ENCODE measurements at regions not wholly inside any gene's neighbourhood (a gene's known extent, or its start where the extent isn't known, plus 50 kb on each side); places are given as distances from the start of the nearest gene placed in this dataset.

- Histone ChIP-seq H3K4me1 (ENCODE audit: control insufficient read depth in 1 of 2, insufficient read depth in 2 of 2, low read length in 2 of 2) (no peaks in the 10 kb centered on the region), H3K79me2 (ENCODE audit: control insufficient read depth, insufficient read depth, low read length, poor library complexity) (no peaks in the 10 kb centered on the region), H3K27me3 (ENCODE audit: insufficient read depth, low read length) (no peaks in the 10 kb centered on the region), H3K27ac (ENCODE audit: low read depth, low read length) (no peak overlapping the region), H4K8ac (ENCODE audit: low read depth, low read length) (no peak overlapping the region), H3K9ac (ENCODE audit: low read length) (no peak overlapping the region), H2AFZ (ENCODE audit: insufficient read depth, low read length, poor library complexity) (no peak overlapping the region), H4K91ac (ENCODE audit: low read depth, low read length) (no peak overlapping the region), H3K79me1 (ENCODE audit: low read length) (no peaks in the 10 kb centered on the region), H3K4me2 (ENCODE audit: low read length) (no peak overlapping the region), H3K4ac (ENCODE audit: low read depth, low read length) (no peak overlapping the region), H3K36me3 (ENCODE audit: control insufficient read depth in 1 of 2, insufficient read depth in 2 of 2, low read length in 2 of 2) (no peaks in the 10 kb centered on the region), H2BK120ac (ENCODE audit: insufficient read depth, low read length, poor library complexity) (no peak overlapping the region), H3K9me3 (ENCODE audit: insufficient read depth, low read depth, low read length) (no peaks in the 10 kb centered on the region), H3K23ac (ENCODE audit: low read length) (no peak overlapping the region), H2BK12ac (ENCODE audit: low read length) (no peak overlapping the region), H3K4me3 (ENCODE audit: low read depth, low read length) (no peak overlapping the region), H3K14ac (ENCODE audit: low read length) (no peak overlapping the region), H3K18ac (ENCODE audit: low read length) (no peak overlapping the region), H2AK5ac (ENCODE audit: low read length) (no peak overlapping the region), H2BK5ac (ENCODE audit: low read depth, low read length, poor library complexity) (no peak overlapping the region), H4K12ac (ENCODE audit: low read depth, low read length) (no peak overlapping the region)
- no CpG with 5 or more reads among the region's 2 CpGs for WGBS (ENCODE audit: extremely low coverage, insufficient coverage, insufficient read length)
- no peak for DNase-seq
These were observed 1135.1 kb downstream of the TUSC7 start for GRCh38 chr3:117844676-117845075.

- Histone ChIP-seq H3K23ac (ENCODE audit: low read length) (no peak overlapping the region), H3K18ac (ENCODE audit: low read length) (no peak overlapping the region), H3K27me3 (ENCODE audit: insufficient read depth, low read length) (no peaks in the 10 kb centered on the region), H3K79me1 (ENCODE audit: low read length) (no peaks in the 10 kb centered on the region), H2AFZ (ENCODE audit: insufficient read depth, low read length, poor library complexity) (no peak overlapping the region), H4K91ac (ENCODE audit: low read depth, low read length) (no peak overlapping the region), H2BK5ac (ENCODE audit: low read depth, low read length, poor library complexity) (no peak overlapping the region), H2BK12ac (ENCODE audit: low read length) (no peak overlapping the region), H2BK120ac (ENCODE audit: insufficient read depth, low read length, poor library complexity) (no peak overlapping the region), H3K4me1 (ENCODE audit: control insufficient read depth in 1 of 2, insufficient read depth in 2 of 2, low read length in 2 of 2) (no peaks in the 10 kb centered on the region), H3K79me2 (ENCODE audit: control insufficient read depth, insufficient read depth, low read length, poor library complexity) (no peaks in the 10 kb centered on the region), H4K12ac (ENCODE audit: low read depth, low read length) (no peak overlapping the region), H2AK5ac (ENCODE audit: low read length) (no peak overlapping the region), H3K9ac (ENCODE audit: low read length) (no peak overlapping the region), H3K9me3 (ENCODE audit: insufficient read depth, low read depth, low read length) (no peaks in the 10 kb centered on the region), H3K4ac (ENCODE audit: low read depth, low read length) (no peak overlapping the region), H3K27ac (ENCODE audit: low read depth, low read length) (no peak overlapping the region), H3K36me3 (ENCODE audit: control insufficient read depth in 1 of 2, insufficient read depth in 2 of 2, low read length in 2 of 2) (no peaks in the 10 kb centered on the region), H3K4me3 (ENCODE audit: low read depth, low read length) (no peak overlapping the region), H3K4me2 (ENCODE audit: low read length) (no peak overlapping the region), H3K14ac (ENCODE audit: low read length) (no peak overlapping the region), H4K8ac (ENCODE audit: low read depth, low read length) (no peak overlapping the region)
- no CpG with 5 or more reads among the region's 1 CpG for WGBS (ENCODE audit: extremely low coverage, insufficient coverage, insufficient read length)
- DNase-seq, result no peak
These were observed 1136.7 kb downstream of the TUSC7 start for GRCh38 chr3:117846238-117846637.

- Histone ChIP-seq H3K18ac (ENCODE audit: low read length) (no peak overlapping the region), H4K91ac (ENCODE audit: low read depth, low read length) (no peak overlapping the region), H2AFZ (ENCODE audit: insufficient read depth, low read length, poor library complexity) (no peak overlapping the region), H3K79me2 (ENCODE audit: control insufficient read depth, insufficient read depth, low read length, poor library complexity) (no peaks in the 10 kb centered on the region), H3K9me3 (ENCODE audit: insufficient read depth, low read depth, low read length) (no peaks in the 10 kb centered on the region), H3K23ac (ENCODE audit: low read length) (no peak overlapping the region), H3K27ac (ENCODE audit: low read depth, low read length) (no peak overlapping the region), H3K4me2 (ENCODE audit: low read length) (no peak overlapping the region), H2BK5ac (ENCODE audit: low read depth, low read length, poor library complexity) (no peak overlapping the region), H2BK120ac (ENCODE audit: insufficient read depth, low read length, poor library complexity) (no peak overlapping the region), H4K12ac (ENCODE audit: low read depth, low read length) (no peak overlapping the region), H3K9ac (ENCODE audit: low read length) (no peak overlapping the region), H3K4me1 (ENCODE audit: control insufficient read depth in 1 of 2, insufficient read depth in 2 of 2, low read length in 2 of 2) (no peaks in the 10 kb centered on the region), H3K4ac (ENCODE audit: low read depth, low read length) (no peak overlapping the region), H3K4me3 (ENCODE audit: low read depth, low read length) (no peak overlapping the region), H2AK5ac (ENCODE audit: low read length) (no peak overlapping the region), H3K27me3 (ENCODE audit: insufficient read depth, low read length) (no peaks in the 10 kb centered on the region), H4K8ac (ENCODE audit: low read depth, low read length) (no peak overlapping the region), H2BK12ac (ENCODE audit: low read length) (no peak overlapping the region), H3K36me3 (ENCODE audit: control insufficient read depth in 1 of 2, insufficient read depth in 2 of 2, low read length in 2 of 2) (no peaks in the 10 kb centered on the region), H3K14ac (ENCODE audit: low read length) (no peak overlapping the region), H3K79me1 (ENCODE audit: low read length) (no peaks in the 10 kb centered on the region)
- DNase-seq, result no peak
These were observed 1139.0 kb downstream of the TUSC7 start for GRCh38 chr3:117848606-117849005.

- no peak overlapping the region for H2AK5ac ChIP-seq (ENCODE audit: low read length)
- no peak overlapping the region for H4K8ac ChIP-seq (ENCODE audit: low read depth, low read length)
- no CpG with 5 or more reads among the region's 5 CpGs for WGBS (ENCODE audit: extremely low coverage, insufficient coverage, insufficient read length)
- no peak overlapping the region for H3K4ac ChIP-seq (ENCODE audit: low read depth, low read length)
- H2AFZ ChIP-seq (ENCODE audit: insufficient read depth, low read length, poor library complexity), result no peak overlapping the region
- no peak overlapping the region for H3K9ac ChIP-seq (ENCODE audit: low read length)
- no peaks in the 10 kb centered on the region for H3K79me1 ChIP-seq (ENCODE audit: low read length)
- no peaks in the 10 kb centered on the region for H3K27me3 ChIP-seq (ENCODE audit: insufficient read depth, low read length)
- no peak overlapping the region for H2BK12ac ChIP-seq (ENCODE audit: low read length)
- H4K91ac ChIP-seq (ENCODE audit: low read depth, low read length), result no peak overlapping the region
- no peaks in the 10 kb centered on the region for H3K9me3 ChIP-seq (ENCODE audit: insufficient read depth, low read depth, low read length)
- no peak overlapping the region for H3K4me2 ChIP-seq (ENCODE audit: low read length)
- no peak overlapping the region for H3K14ac ChIP-seq (ENCODE audit: low read length)
- no peak overlapping the region for H2BK5ac ChIP-seq (ENCODE audit: low read depth, low read length, poor library complexity)
- DNase-seq, result no peak
- H3K36me3 ChIP-seq (ENCODE audit: control insufficient read depth in 1 of 2, insufficient read depth in 2 of 2, low read length in 2 of 2), result no peaks in the 10 kb centered on the region
- no peaks in the 10 kb centered on the region for H3K4me1 ChIP-seq (ENCODE audit: control insufficient read depth in 1 of 2, insufficient read depth in 2 of 2, low read length in 2 of 2)
- no peaks in the 10 kb centered on the region for H3K79me2 ChIP-seq (ENCODE audit: control insufficient read depth, insufficient read depth, low read length, poor library complexity)
- H3K4me3 ChIP-seq (ENCODE audit: low read depth, low read length), result no peak overlapping the region
- H4K12ac ChIP-seq (ENCODE audit: low read depth, low read length), result no peak overlapping the region
- no peak overlapping the region for H3K18ac ChIP-seq (ENCODE audit: low read length)
- no peak overlapping the region for H3K27ac ChIP-seq (ENCODE audit: low read depth, low read length)
- no peak overlapping the region for H2BK120ac ChIP-seq (ENCODE audit: insufficient read depth, low read length, poor library complexity)
- H3K23ac ChIP-seq (ENCODE audit: low read length), result no peak overlapping the region
These were observed 1144.5 kb downstream of the TUSC7 start for GRCh38 chr3:117853923-117854668.

Measured in trophoblast cell (in vitro differentiated cells and primary cell).